ENCODE measurements at regions not wholly inside any gene's neighbourhood (a gene's known extent, or its start where the extent isn't known, plus 50 kb on each side); places are given as distances from the start of the nearest gene placed in this dataset.

DNA sequence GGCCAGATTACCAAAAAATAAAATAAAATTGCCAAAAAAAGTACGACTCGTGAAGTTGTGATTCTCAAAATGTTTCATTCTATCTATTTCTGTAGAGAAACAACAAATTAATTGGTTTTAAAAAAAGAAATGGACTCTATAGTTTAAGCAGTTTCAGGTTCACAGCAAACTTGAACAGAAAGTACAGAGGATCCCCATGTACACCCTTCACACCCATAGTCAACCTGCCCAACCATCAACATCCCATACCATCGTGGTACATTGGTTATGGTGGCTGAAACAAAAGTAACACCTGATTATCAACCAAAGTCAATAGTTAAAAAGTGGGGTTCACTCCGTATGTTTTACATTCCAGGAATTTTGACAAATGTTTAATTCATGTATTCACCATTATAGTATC, 496.1 kb downstream of the ANKRD7 start:
- Mint-ChIP-seq H3K27me3 (ENCODE audit: unreplicated experiment) (peaks cover 6% of the 10 kb centered on the region), H3K9me3 (ENCODE audit: unreplicated experiment) (peaks cover 7% of the 10 kb centered on the region), H3K36me3 (ENCODE audit: unreplicated experiment) (no peaks in the 10 kb centered on the region), H3K4me1 (ENCODE audit: unreplicated experiment) (no peaks in the 10 kb centered on the region), H3K27ac (ENCODE audit: unreplicated experiment) (no peak overlapping the region), H3K4me3 (ENCODE audit: unreplicated experiment) (no peak overlapping the region)
- no peak for DNase-seq (ENCODE audit: extremely low spot score, unreplicated experiment)
- TF ChIP-seq CTCF (IDR thresholded peaks at IDR 0.05): no peak

- no peak overlapping the region for H3K27ac Mint-ChIP-seq (ENCODE audit: unreplicated experiment)
- no peaks in the 10 kb centered on the region for H3K36me3 Mint-ChIP-seq (ENCODE audit: unreplicated experiment)
- TF ChIP-seq CTCF (IDR thresholded peaks at IDR 0.05): no peak
- no peak overlapping the region for H3K4me3 Mint-ChIP-seq (ENCODE audit: unreplicated experiment)
- no peak for DNase-seq (ENCODE audit: extremely low spot score, unreplicated experiment)
- peaks cover 11% of the 10 kb centered on the region for H3K4me1 Mint-ChIP-seq (ENCODE audit: unreplicated experiment)
- peaks cover 9% of the 10 kb centered on the region for H3K9me3 Mint-ChIP-seq (ENCODE audit: unreplicated experiment)
- H3K27me3 Mint-ChIP-seq (ENCODE audit: unreplicated experiment): peaks cover 3% of the 10 kb centered on the region
Measured at GRCh38 chr7:118731854-118732253, 507.4 kb downstream of the ANKRD7 start.

GRCh38 chr7:118734541-118734940, 510.0 kb downstream of the ANKRD7 start:
- no peak for TF ChIP-seq CTCF (IDR thresholded peaks at IDR 0.05)
- DNase-seq (ENCODE audit: extremely low spot score, unreplicated experiment): no peak
- H3K4me1 Mint-ChIP-seq (ENCODE audit: unreplicated experiment): peaks cover 11% of the 10 kb centered on the region
- peak overlapping the region; percentile 12 for H3K27ac Mint-ChIP-seq (ENCODE audit: unreplicated experiment)
- no peak overlapping the region for H3K4me3 Mint-ChIP-seq (ENCODE audit: unreplicated experiment)
- no peaks in the 10 kb centered on the region for H3K36me3 Mint-ChIP-seq (ENCODE audit: unreplicated experiment)
- peaks cover 6% of the 10 kb centered on the region for H3K9me3 Mint-ChIP-seq (ENCODE audit: unreplicated experiment)
- H3K27me3 Mint-ChIP-seq (ENCODE audit: unreplicated experiment): no peaks in the 10 kb centered on the region

DNA sequence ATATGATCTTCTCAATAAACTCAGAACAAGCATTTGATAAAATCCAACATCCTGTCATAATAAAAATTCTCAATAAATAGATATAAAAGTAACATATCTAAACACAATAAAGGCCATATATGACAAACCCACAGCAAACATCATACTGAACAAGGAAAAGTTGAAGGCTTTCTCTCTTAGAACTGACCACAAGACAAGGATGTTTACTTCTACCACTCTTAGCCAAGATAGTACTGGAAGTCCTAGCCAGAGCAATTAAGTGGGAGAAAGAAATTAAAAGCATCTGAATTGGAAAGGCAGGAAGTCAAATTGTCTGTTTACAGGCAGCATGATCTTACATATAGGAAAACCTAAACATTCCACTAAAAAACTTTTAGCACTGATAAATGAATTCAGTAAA, 510.9 kb downstream of the ANKRD7 start:
- Mint-ChIP-seq H3K27ac (ENCODE audit: unreplicated experiment) (no peak overlapping the region), H3K27me3 (ENCODE audit: unreplicated experiment) (no peaks in the 10 kb centered on the region), H3K4me3 (ENCODE audit: unreplicated experiment) (no peak overlapping the region), H3K4me1 (ENCODE audit: unreplicated experiment) (peaks cover 11% of the 10 kb centered on the region), H3K9me3 (ENCODE audit: unreplicated experiment) (peaks cover 4% of the 10 kb centered on the region), H3K36me3 (ENCODE audit: unreplicated experiment) (no peaks in the 10 kb centered on the region)
- no peak for DNase-seq (ENCODE audit: extremely low spot score, unreplicated experiment)
- no peak for TF ChIP-seq CTCF (IDR thresholded peaks at IDR 0.05)

DNA sequence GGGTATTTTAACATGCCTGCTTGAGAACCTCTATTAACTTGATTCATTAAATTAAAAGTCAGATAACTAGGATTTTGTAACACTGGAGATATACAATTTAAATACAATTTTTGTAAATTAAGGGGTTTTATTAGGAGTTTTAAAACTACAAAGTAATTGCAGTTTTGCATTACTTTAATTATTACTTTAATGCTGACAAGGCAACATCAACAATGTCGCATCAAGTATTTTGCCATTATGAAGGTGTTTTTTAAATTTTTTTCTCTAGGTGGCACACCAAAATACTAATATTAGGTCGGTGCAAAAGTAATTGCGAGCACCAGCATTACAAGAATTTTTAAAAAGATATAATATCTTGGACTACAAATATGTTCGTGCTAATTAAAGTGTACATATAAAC, 513.4 kb downstream of the ANKRD7 start:
- H3K36me3 Mint-ChIP-seq (ENCODE audit: unreplicated experiment): no peaks in the 10 kb centered on the region
- no peak overlapping the region for H3K27ac Mint-ChIP-seq (ENCODE audit: unreplicated experiment)
- no peak for DNase-seq (ENCODE audit: extremely low spot score, unreplicated experiment)
- H3K9me3 Mint-ChIP-seq (ENCODE audit: unreplicated experiment): peaks cover 4% of the 10 kb centered on the region
- peaks cover 11% of the 10 kb centered on the region for H3K4me1 Mint-ChIP-seq (ENCODE audit: unreplicated experiment)
- H3K27me3 Mint-ChIP-seq (ENCODE audit: unreplicated experiment): no peaks in the 10 kb centered on the region
- no peak for TF ChIP-seq CTCF (IDR thresholded peaks at IDR 0.05)
- H3K4me3 Mint-ChIP-seq (ENCODE audit: unreplicated experiment): no peak overlapping the region
